Raji (cell line): ENCODE measurements at regions not wholly inside any gene's neighbourhood (a gene's known extent, or its start where the extent isn't known, plus 50 kb on each side); places are given as distances from the start of the nearest gene placed in this dataset.

ENCODE experiments used
- POLR2A ChIP-seq: IDR thresholded peaks from 2 replicates; pipeline ENCODE4 v1.6.1; 2011; ENCODE audit warnings: low read depth, low read length, control low read depth; ENCODE audit not compliant: insufficient read depth

DNA sequence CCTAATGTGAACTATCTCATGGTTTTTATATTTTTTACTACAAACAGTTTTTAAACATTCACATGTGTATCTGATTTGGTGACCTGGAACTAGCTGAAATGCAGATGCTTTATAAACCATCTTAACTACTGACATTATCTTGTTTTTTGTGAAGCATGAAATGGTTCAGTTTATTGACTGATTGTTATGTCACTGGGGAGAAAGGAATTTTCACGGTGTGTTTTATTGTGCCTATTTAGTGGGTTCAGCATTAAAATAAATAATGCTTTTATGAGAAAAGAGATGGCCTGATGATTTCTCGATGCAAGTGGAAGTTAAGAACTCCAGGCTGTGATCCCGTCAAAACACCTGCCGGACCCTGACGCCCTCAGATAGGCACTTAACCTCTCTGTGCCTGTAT lies 79.9 kb upstream of the KIF26B start:
- no peak for TF ChIP-seq POLR2A

DNA sequence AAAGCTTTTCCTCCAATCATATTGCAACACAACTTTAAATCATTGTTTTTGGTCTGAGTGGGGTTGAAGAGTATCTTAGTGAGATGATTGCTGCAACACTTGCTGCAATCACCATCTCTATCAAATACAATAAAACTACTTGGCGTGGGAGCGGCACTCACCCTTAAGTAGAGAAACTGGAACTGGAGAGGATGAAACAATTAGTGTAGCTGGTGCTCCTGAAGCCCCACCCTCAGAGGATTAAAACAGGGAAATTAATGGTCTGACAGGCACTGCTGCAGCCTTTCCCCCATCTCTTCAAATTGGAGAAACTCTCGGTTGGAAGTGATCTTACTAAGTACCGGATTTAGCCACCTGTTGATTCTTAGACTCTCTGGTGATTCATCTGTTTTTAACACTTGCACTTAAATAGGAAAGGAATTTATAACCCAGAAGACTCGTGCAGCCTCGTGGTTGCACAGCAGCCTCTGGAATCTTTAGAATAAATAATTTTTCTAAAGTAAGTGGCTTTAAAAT lies 80.5 kb upstream of the KIF26B start:
- TF ChIP-seq POLR2A, result no peak

DNA sequence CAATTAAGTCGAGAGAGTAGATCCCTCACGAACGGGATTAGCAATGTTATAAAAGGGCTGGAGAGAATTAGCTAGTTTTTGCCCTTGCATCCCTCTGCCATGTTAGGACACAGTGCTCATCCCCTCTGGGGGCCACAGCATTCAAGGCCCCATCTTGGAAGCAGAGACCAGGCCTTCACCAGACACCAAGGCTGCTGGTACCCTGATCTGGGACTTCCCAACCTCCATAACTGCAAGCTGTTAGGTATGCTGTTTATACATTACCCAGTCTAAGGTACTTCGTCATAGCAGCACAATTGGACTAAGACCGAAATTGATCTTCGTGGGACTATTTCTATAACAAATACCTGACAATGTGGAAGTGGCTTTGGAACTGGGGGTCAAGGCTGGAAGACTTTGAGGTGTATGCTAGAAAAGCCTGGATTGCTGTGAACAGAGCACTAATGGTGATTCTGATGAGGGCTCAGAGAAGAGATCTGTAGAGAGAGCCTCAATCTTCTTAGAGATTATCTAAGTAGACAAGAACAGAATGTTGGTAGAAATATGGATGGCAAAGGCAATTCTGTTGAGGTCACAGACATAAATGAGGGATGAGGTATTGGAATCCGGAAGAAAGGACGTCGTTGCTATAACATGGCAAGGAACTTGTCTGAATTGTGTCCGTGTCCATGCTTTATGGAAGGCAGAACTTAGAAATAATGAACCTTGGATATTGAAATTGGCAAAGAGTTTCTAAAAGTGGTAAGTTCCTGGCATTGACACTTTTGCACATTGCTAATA lies 83.8 kb upstream of the KIF26B start:
- TF ChIP-seq POLR2A, result no peak

DNA sequence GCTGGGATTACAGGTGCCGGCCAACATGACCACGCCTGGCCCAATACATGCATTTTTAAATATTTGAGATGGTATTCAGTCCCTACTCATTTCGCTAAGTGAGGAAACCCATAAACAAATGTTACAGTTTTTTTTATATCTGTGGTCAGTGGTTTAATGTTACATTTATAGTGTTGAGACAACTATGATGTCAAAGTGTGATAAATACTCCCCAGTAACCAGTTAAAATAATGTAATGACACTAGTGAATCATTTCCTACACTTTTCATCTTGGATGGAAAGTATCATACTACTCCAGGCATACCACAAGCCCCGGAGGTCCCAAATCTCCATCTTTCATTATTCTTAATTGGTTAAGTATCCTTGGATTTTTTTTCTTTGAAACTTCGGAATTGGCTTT lies 87.5 kb upstream of the KIF26B start:
- TF ChIP-seq POLR2A, result no peak

DNA sequence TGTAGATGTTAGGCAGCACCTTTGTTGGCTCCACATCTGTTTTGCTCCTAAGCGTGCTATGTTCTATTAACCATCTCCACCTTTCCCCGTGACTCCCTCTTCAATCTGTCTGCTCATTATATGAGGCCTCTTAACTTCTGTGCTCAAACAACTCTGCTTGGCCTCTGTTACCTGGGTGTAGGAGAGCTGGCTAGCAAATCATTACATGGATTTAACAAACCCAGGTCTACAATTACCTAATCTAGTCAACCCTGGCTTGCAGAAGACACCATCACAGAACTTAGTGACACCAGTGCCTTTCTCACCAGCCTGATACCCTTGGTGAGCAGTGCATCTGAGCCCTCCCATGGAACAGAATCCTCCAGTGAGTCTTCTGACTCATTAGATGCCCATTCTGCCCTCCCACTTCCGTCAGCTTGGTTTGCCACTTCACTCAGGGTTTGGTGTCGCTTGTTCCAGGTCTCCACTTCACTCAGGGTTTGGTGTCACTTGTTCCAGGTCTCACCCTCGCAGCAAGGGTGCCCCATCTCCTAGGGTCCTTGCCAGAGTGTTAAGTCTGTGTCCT lies 92.0 kb upstream of the KIF26B start:
- no peak for TF ChIP-seq POLR2A

DNA sequence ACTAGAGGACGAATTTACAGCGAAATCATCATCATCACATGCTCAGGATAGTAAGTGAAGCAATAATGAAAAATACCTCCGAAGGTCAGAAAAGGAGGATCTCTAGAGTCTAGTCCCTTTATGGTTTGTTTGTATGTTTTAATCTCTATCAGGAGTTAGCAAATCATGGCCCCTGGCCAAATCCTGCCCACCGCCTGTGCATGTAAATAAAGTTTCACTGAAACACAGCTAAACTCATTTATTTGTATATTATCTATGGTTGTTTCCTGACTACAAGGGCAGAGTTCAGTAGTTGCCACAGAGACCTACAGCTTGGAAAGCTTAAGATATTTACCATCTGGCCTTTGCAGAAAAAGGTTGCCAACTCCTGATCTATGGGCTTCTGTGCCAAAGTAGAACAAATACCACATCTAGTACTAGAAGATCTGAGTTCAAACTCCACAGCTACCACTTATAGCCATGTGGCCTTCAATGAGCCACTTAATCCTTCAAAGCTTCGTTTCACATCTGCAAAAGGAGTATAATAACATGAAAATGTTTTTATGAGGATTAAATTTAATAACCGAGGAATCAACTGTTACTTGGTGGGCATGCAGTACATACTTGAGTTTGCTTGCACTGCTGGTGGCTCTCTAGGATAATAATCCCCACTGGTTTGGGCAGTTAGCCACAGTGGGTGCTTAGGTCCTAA lies 94.0 kb upstream of the KIF26B start:
- no peak for TF ChIP-seq POLR2A

DNA sequence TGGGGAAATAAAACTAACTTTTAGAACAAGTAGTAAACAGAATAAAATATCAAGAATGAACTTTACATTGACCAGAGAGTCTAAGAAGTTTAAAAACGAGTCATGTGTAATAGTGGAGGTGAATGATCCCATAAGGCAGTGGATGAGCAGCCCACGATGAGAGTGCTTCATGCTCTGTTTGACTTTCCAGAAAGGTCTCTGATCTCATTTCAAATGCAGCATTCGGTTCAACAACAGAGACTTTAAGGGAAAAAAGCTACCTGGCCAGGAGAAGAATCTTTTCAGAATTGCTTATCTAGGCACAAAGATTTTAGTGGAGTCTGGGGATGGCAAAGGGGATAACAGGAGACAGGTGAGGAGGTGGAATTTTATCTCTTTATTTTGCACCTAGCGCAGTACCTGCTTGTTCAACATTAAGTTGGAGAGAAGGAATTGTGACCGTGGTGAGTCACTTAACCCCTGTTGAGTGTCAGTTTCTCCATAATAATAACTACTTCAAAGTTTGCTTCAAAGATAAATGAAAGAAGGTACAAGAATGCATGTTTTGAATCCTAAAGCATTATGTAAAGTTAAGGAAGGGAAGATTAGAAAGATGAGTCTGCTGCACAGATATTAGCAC lies 94.9 kb upstream of the KIF26B start:
- TF ChIP-seq POLR2A, result no peak

DNA sequence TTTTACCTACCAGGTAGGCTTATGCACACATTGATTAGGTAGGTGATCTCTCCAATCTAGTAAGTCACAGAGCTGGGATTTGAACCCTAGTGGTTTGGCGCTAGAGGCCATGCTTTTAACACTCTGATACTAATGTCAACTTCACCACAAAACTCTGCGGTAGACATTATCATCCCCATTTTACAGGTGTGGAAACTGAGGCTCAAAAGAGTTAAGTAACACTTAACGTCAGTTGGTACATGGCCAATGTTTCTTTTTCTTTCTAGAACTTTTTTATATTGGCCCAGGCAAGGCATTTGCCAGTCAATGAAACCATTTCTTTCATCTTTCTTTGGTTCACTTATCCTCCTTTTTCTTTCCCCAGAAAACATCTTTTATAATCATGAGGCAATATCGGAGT lies 95.9 kb upstream of the KIF26B start:
- TF ChIP-seq POLR2A, result no peak

DNA sequence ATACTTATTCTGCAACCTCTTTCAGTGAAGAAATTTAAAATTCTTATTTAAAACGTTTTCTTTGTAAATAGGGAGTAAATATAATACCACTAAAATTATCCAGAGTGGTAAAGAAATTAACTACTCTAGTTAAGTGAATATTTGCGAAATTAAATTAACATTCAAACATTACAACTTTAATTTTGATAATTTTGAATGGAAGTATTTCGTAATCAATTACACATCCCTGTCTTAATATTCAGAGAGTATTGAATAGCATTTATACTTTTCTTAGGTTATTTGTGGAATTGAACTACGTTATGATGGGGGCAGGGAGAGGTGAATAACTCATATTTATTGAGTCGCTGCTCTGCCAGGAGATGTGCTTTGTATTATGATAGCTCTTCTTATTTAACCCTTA lies 96.3 kb upstream of the KIF26B start:
- TF ChIP-seq POLR2A, result no peak

DNA sequence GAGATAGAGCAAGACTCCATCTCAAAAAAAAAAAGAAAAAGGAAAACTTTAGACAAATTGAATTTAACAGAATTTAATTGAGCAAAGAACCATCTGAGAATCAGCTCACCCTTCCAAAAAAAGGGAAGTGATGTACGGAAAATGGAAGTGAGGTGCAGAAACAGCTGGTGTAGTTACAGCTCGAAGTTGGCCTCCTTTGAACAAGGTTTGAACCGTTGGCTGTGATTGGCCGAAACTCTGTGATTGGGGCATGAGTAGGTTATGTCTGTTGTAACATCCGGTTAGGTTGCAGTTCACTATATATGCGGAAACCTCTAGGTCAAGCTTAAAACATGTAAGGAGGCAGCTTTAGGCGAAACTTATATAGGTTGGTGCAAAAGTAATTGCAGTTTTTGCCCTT lies 97.9 kb upstream of the KIF26B start:
- TF ChIP-seq POLR2A, result no peak

DNA sequence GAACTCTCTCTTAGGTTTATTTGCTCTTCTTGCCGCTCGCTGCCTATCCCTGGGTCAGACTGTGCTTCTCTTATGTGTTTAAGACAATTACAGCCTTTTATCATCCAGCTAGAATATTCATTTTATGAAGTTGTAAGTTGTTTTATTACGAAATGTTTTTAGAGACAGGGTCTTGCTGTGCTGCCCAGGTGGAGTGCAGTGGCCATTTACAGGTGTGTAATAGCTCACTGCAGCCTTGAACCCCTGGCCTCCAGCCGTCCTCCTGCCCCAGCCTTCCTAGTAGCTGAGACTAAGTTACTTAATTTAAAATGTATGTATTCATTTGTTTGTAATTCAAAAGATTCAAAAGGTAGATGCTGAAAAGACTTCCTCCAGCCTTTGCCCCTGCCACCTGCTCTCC lies 99.0 kb upstream of the KIF26B start:
- TF ChIP-seq POLR2A, result no peak

DNA sequence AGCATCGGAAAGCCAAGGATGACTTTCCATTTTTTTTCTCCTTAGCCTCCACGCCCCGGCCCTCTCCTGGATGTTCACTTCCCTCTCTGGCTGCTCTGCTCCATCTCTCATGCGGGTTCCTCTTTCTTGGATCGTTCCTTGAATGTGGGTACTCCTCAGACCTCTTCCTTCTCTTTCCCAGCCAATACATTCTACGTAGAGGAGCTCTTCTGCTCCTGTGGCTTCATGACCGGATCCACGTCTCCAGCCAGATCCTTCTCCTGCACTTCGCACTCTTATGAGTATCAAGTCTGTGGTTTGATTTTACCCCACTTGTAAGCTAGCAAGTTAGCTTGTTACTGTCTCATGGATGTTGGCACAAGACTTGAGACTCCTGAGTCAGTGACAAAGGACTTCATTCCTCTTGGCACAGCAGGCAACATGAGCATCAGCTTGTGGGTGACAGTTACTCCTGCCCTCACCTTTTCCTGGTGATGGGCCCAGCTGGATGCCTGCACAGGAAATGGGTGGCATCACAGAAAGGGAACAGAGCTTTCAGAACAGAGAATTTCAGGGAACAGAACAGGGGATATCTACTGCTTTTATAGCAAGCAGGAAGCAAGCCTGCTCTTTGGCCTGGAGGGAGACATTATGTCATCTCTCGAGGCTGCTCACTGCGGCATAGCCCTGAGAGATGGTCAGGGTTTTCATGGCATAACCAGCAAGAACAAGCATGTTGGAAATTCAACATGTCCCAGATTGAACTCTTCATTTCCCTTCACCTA lies 100.1 kb upstream of the KIF26B start:
- no peak for TF ChIP-seq POLR2A

DNA sequence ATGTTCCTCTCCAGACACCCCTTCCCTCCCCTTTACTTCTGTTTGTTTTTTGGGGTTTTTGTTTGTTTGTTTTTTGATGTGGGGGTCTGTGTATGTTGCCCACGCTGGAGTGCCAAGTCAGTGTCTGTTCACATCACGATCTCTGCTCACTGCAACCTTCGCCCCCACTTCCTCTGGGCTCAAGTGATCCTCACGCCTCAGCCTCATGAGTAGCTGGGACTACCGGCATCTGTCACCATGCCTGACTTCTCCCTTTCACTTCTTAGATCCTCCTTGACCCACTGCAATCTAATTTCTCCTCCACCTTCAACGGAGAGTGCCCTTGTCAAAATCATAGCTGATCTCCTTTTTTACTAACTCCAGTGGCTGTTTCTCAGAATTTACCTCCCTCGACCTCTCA lies 100.7 kb upstream of the KIF26B start:
- TF ChIP-seq POLR2A, result no peak

DNA sequence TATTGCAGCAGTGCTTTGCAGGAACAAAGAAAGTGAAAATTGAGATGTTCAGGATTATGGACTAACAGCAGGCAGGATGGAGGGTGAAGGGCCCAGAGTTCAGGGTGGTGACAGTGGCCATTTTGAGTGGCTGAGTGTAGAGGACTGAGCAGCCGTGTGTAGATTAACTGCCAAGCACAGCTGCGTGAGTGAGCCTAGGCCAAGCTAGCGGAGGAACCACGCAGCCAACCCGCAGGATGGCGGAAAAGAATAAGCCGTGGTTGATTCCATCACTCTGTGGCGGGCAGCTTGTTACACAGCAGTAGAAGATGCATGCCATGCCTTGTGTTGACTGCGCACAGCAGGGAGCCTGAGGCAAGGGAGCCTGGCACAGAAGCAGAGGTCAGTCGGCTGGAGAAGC lies 102.5 kb upstream of the KIF26B start:
- TF ChIP-seq POLR2A, result no peak
